ENCODE measurements at regions not wholly inside any gene's neighbourhood (a gene's known extent, or its start where the extent isn't known, plus 50 kb on each side); places are given as distances from the start of the nearest gene placed in this dataset.

GRCh38 chr3:27630885-27631284 is 91.2 kb downstream of the EOMES start:
- peaks cover 11% of the 10 kb centered on the region for H3K27me3 ChIP-seq
- peaks cover 0 to 7% of the 10 kb centered on the region in 2 experiments for H3K4me1 ChIP-seq (ENCODE audit: control insufficient read depth in 1 of 2, insufficient read depth in 1 of 2, low read depth in 1 of 2, low read length in 1 of 2)
- no peaks in the 10 kb centered on the region for H3K36me3 ChIP-seq
- H3K4me3 ChIP-seq (ENCODE audit: low read depth in 1 of 2, low read length in 1 of 2), result no peak overlapping the region
- no peaks in the 10 kb centered on the region for H3K9me3 ChIP-seq
- H3K27ac ChIP-seq, result no peak overlapping the region
- TF ChIP-seq CTCF (IDR thresholded peaks at IDR 0.05), result no peak

- no peak overlapping the region for H3K4me3 ChIP-seq (ENCODE audit: low read depth in 1 of 2, low read length in 1 of 2)
Measured at GRCh38 chr3:27629366-27629765, 92.8 kb downstream of the EOMES start.

GRCh38 chr3:27628026-27628750 is 93.9 kb downstream of the EOMES start:
- Histone ChIP-seq H3K9me3 (no peaks in the 10 kb centered on the region), H3K27ac (no peak overlapping the region)
- no peak for TF ChIP-seq CTCF (IDR thresholded peaks at IDR 0.05)

More at GRCh38 chr3:27629366-27629765, 92.8 kb downstream of the EOMES start:
- Histone ChIP-seq H3K27ac (no peak overlapping the region), H3K9me3 (no peaks in the 10 kb centered on the region), H3K36me3 (no peaks in the 10 kb centered on the region), H3K4me1 (ENCODE audit: control insufficient read depth in 1 of 2, insufficient read depth in 1 of 2, low read depth in 1 of 2, low read length in 1 of 2) (peaks cover 0 to 7% of the 10 kb centered on the region in 2 experiments), H3K27me3 (peaks cover 11% of the 10 kb centered on the region)
- no peak for TF ChIP-seq CTCF (IDR thresholded peaks at IDR 0.05)

GRCh38 chr3:27626596-27627118 is 95.5 kb downstream of the EOMES start:
- H3K36me3 ChIP-seq, result no peaks in the 10 kb centered on the region
- H3K9me3 ChIP-seq, result no peaks in the 10 kb centered on the region
- H3K4me3 ChIP-seq (ENCODE audit: low read depth in 1 of 2, low read length in 1 of 2), result no peak overlapping the region
- no peaks in the 10 kb centered on the region for H3K27me3 ChIP-seq
- H3K27ac ChIP-seq, result no peak overlapping the region
- no peaks in the 10 kb centered on the region for H3K4me1 ChIP-seq (ENCODE audit: control insufficient read depth in 1 of 2, insufficient read depth in 1 of 2, low read depth in 1 of 2, low read length in 1 of 2)
- TF ChIP-seq CTCF (IDR thresholded peaks at IDR 0.05), result no peak

More at GRCh38 chr3:27628026-27628750, 93.9 kb downstream of the EOMES start:
- Histone ChIP-seq H3K4me1 (ENCODE audit: control insufficient read depth in 1 of 2, insufficient read depth in 1 of 2, low read depth in 1 of 2, low read length in 1 of 2) (peaks cover 0 to 4% of the 10 kb centered on the region in 2 experiments), H3K27me3 (peaks cover 9% of the 10 kb centered on the region), H3K36me3 (no peaks in the 10 kb centered on the region), H3K4me3 (ENCODE audit: low read depth in 1 of 2, low read length in 1 of 2) (no peak overlapping the region)

DNA sequence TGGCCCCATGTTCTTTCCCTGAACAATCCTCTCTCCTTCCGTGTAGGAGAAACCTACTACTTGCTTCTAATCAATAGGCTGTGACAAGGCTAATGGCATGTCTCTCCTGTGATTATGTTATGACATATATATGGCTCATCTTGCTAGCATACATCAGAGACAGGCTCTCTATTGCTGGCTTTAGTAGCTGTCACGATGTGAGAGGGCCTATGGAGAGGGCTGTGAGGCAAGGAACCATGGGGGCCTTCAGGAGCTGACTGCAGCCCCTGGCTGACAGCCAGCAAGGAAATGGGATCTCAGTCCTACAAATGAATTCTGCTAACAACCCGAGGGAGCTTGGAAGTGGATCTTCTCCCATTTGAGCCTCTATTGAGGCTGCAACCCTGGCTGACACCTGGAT is 96.3 kb downstream of the EOMES start:
- H3K4me3 ChIP-seq (ENCODE audit: low read depth in 1 of 2, low read length in 1 of 2), result no peak overlapping the region
- no peaks in the 10 kb centered on the region for H3K4me1 ChIP-seq (ENCODE audit: control insufficient read depth in 1 of 2, insufficient read depth in 1 of 2, low read depth in 1 of 2, low read length in 1 of 2)
- H3K9me3 ChIP-seq, result no peaks in the 10 kb centered on the region
- TF ChIP-seq CTCF (IDR thresholded peaks at IDR 0.05), result no peak
- H3K27me3 ChIP-seq, result no peaks in the 10 kb centered on the region
- H3K36me3 ChIP-seq, result no peaks in the 10 kb centered on the region
- H3K27ac ChIP-seq, result no peak overlapping the region

Measured in neutrophil (primary cell).